ENCODE measurements at regions not wholly inside any gene's neighbourhood (a gene's known extent, or its start where the extent isn't known, plus 50 kb on each side); places are given as distances from the start of the nearest gene placed in this dataset.
"Not testable (repeated sequence)": the region's sequence is repeated elsewhere in the genome, so short reads cannot be mapped to it uniquely, and the experiment has no call there.

GRCh38 chr15:22242311-22242710 lies 162.0 kb downstream of the OR4M2 start:
- not testable (repeated sequence) for TF ChIP-seq ZNF384 (IDR thresholded peaks at IDR 0.05); PKNOX1 (IDR thresholded peaks at IDR 0.05); SP1 (IDR thresholded peaks at IDR 0.05); BHLHE40 (IDR thresholded peaks at IDR 0.05; ENCODE audit: borderline replicate concordance); SUZ12 (IDR thresholded peaks at IDR 0.05); NFRKB (IDR thresholded peaks at IDR 0.05); FOXM1 (IDR thresholded peaks at IDR 0.05; ENCODE audit: borderline replicate concordance)

Data from HEK293T (cell line).